Choroid plexus epithelial cell (primary cell): ENCODE measurements at regions not wholly inside any gene's neighbourhood (a gene's known extent, or its start where the extent isn't known, plus 50 kb on each side); places are given as distances from the start of the nearest gene placed in this dataset.

Experiments
- DNase-seq: peaks from one replicate; pipeline ENCODE4 v3.0.0-alpha.2; 2010; ENCODE audit warnings: low read depth
- H3K4me3 ChIP-seq: 2 replicates; pipeline ENCODE4 v1.5.1; 2011; ENCODE audit warnings: low read depth, mild to moderate bottlenecking, control low read depth, low read length, moderate library complexity
- CTCF ChIP-seq: conservative IDR thresholded peaks from 2 replicates; pipeline ENCODE4 v1.5.1; 2011; ENCODE audit warnings: low read depth, mild to moderate bottlenecking, control low read depth, inconsistent platforms, low read length, moderate library complexity

- H3K4me3 ChIP-seq: no peak overlapping the region
- DNase-seq: no peak
- no peak for TF ChIP-seq CTCF
Measured at GRCh38 chr12:66768293-66768692, 89.4 kb upstream of the GRIP1 start.

- TF ChIP-seq CTCF: no peak
- H3K4me3 ChIP-seq: no peak overlapping the region
- DNase-seq: no peak
Measured at GRCh38 chr12:66774929-66775328, 96.1 kb upstream of the GRIP1 start.

GRCh38 chr12:66775871-66776270 lies 97.0 kb upstream of the GRIP1 start:
- no peak for TF ChIP-seq CTCF
- DNase-seq: no peak
- H3K4me3 ChIP-seq: no peak overlapping the region

GRCh38 chr12:66776974-66777373 lies 98.1 kb upstream of the GRIP1 start:
- no peak overlapping the region for H3K4me3 ChIP-seq
- DNase-seq: no peak
- TF ChIP-seq CTCF: no peak

- TF ChIP-seq CTCF: no peak
- H3K4me3 ChIP-seq: no peak overlapping the region
- DNase-seq: no peak
Measured at GRCh38 chr12:66779466-66779865, 100.6 kb upstream of the GRIP1 start.

- no peak for DNase-seq
- H3K4me3 ChIP-seq: no peak overlapping the region
- no peak for TF ChIP-seq CTCF
Measured at GRCh38 chr12:66786531-66787308, 107.8 kb upstream of the GRIP1 start.

GRCh38 chr12:66799551-66799950 lies 120.7 kb upstream of the GRIP1 start:
- no peak overlapping the region for H3K4me3 ChIP-seq
- TF ChIP-seq CTCF: no peak
- no peak for DNase-seq
